ENCODE measurements at regions not wholly inside any gene's neighbourhood (a gene's known extent, or its start where the extent isn't known, plus 50 kb on each side); places are given as distances from the start of the nearest gene placed in this dataset.

- Histone ChIP-seq H3K9me3 (ENCODE audit: control insufficient read depth, low read length) (no peaks in the 10 kb centered on the region), H3K27me3 (ENCODE audit: control insufficient read depth, insufficient read depth, low read length, poor library complexity, severe bottlenecking) (no peaks in the 10 kb centered on the region), H3K27ac (ENCODE audit: low read depth, low read length) (no peak overlapping the region), H3K36me3 (ENCODE audit: control insufficient read depth, insufficient read depth, low read length) (peaks cover 14% of the 10 kb centered on the region), H3K4me3 (ENCODE audit: low read length) (no peak overlapping the region), H3K9ac (ENCODE audit: extremely low read depth, low read length, poor library complexity, severe bottlenecking) (no peak overlapping the region), H3K4me1 (ENCODE audit: control insufficient read depth, insufficient read depth, low read length) (no peaks in the 10 kb centered on the region)
- H3K9me3 Mint-ChIP-seq = no peaks in the 10 kb centered on the region
- H3K27me3 Mint-ChIP-seq (ENCODE audit: insufficient read depth) = peaks cover 4% of the 10 kb centered on the region
- peaks cover 9% of the 10 kb centered on the region for H3K36me3 Mint-ChIP-seq (ENCODE audit: low read depth)
- no peak for DNase-seq
- no peak overlapping the region for H3K27ac Mint-ChIP-seq
- H3K4me1 Mint-ChIP-seq = no peaks in the 10 kb centered on the region
- no peak for TF ChIP-seq CTCF (conservative IDR thresholded peaks at IDR 0.05)
- 95 to 100% methylated on average over 2 to 3 of the region's 3 CpGs for WGBS, 2 experiments (ENCODE audit: insufficient coverage in 1 of 2, insufficient read length in 1 of 2)
- H3K4me3 Mint-ChIP-seq = no peak overlapping the region
Observed at GRCh38 chr14:95420060-95420459, 96.4 kb downstream of the SYNE3 start.

- no peak overlapping the region for H3K4me3 ChIP-seq (ENCODE audit: low read length)
- Mint-ChIP-seq H3K27me3 (ENCODE audit: insufficient read depth) (peaks cover 4% of the 10 kb centered on the region), H3K4me1 (no peaks in the 10 kb centered on the region), H3K36me3 (ENCODE audit: low read depth) (peaks cover 9% of the 10 kb centered on the region), H3K4me3 (no peak overlapping the region), H3K9me3 (no peaks in the 10 kb centered on the region), H3K27ac (no peak overlapping the region)
- no peak overlapping the region for H3K9ac ChIP-seq (ENCODE audit: extremely low read depth, low read length, poor library complexity, severe bottlenecking)
- TF ChIP-seq CTCF (conservative IDR thresholded peaks at IDR 0.05) = no peak
- no peak overlapping the region for H3K27ac ChIP-seq (ENCODE audit: low read depth, low read length)
- DNase-seq = no peak
- no peaks in the 10 kb centered on the region for H3K27me3 ChIP-seq (ENCODE audit: control insufficient read depth, insufficient read depth, low read length, poor library complexity, severe bottlenecking)
- peaks cover 14% of the 10 kb centered on the region for H3K36me3 ChIP-seq (ENCODE audit: control insufficient read depth, insufficient read depth, low read length)
- WGBS, 2 experiments (ENCODE audit: insufficient coverage in 1 of 2, insufficient read length in 1 of 2) = 78 to 82% methylated on average over 4 of the region's 4 CpGs
- H3K9me3 ChIP-seq (ENCODE audit: control insufficient read depth, low read length) = no peaks in the 10 kb centered on the region
- no peaks in the 10 kb centered on the region for H3K4me1 ChIP-seq (ENCODE audit: control insufficient read depth, insufficient read depth, low read length)
Observed at GRCh38 chr14:95419569-95419968, 96.9 kb downstream of the SYNE3 start.

DNA sequence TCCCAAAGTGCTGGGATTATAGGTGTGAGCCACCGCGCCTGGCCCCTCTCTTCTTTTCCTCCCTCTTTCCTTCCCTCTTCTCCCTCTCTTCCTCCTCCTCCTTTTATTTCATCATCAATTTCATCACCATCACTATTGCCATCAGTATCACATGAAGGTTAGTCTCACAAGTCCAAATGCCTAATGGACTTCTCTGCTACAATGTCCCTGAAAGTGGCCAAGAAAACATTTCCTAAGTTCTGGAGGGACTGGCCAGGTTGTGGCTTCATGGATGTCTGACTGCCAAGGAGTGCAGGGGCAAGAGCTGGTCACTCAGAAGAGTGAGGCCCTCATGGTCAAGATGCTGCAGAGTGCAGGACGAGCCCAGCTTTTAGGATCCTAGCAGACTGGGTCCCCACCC lies 97.6 kb downstream of the SYNE3 start:
- no peak for TF ChIP-seq CTCF (conservative IDR thresholded peaks at IDR 0.05)
- H3K27me3 ChIP-seq (ENCODE audit: control insufficient read depth, insufficient read depth, low read length, poor library complexity, severe bottlenecking) = no peaks in the 10 kb centered on the region
- no peak overlapping the region for H3K4me3 ChIP-seq (ENCODE audit: low read length)
- H3K27me3 Mint-ChIP-seq (ENCODE audit: insufficient read depth) = peaks cover 4% of the 10 kb centered on the region
- H3K36me3 Mint-ChIP-seq (ENCODE audit: low read depth) = peaks cover 9% of the 10 kb centered on the region
- no peaks in the 10 kb centered on the region for H3K9me3 ChIP-seq (ENCODE audit: control insufficient read depth, low read length)
- 91 to 100% methylated on average over 1 to 3 of the region's 3 CpGs for WGBS, 2 experiments (ENCODE audit: insufficient coverage in 1 of 2, insufficient read length in 1 of 2)
- DNase-seq = no peak
- H3K4me3 Mint-ChIP-seq = no peak overlapping the region
- H3K9me3 Mint-ChIP-seq = no peaks in the 10 kb centered on the region
- peaks cover 14% of the 10 kb centered on the region for H3K36me3 ChIP-seq (ENCODE audit: control insufficient read depth, insufficient read depth, low read length)
- H3K27ac ChIP-seq (ENCODE audit: low read depth, low read length) = no peak overlapping the region
- no peaks in the 10 kb centered on the region for H3K4me1 ChIP-seq (ENCODE audit: control insufficient read depth, insufficient read depth, low read length)
- H3K9ac ChIP-seq (ENCODE audit: extremely low read depth, low read length, poor library complexity, severe bottlenecking) = no peak overlapping the region
- H3K4me1 Mint-ChIP-seq = peaks cover 2% of the 10 kb centered on the region
- no peak overlapping the region for H3K27ac Mint-ChIP-seq
